K562 (cell line): ENCODE measurements at regions not wholly inside any gene's neighbourhood (a gene's known extent, or its start where the extent isn't known, plus 50 kb on each side); places are given as distances from the start of the nearest gene placed in this dataset.

ENCODE experiments used
- ATAC-seq: fragments of 200-7000 bp; cut with Tn5 transposase; 3 replicates; pipeline ENCODE4 v1.9.1; 2020; ENCODE audit warnings: moderate library complexity
- BruUV-seq: library from RNA; stranded (reverse); fragments of 400-500 nt; replicated peaks from 2 replicates; lab custom pipeline; 2021; lab: Mats Ljungman, UMichigan
- CTCF ChIA-PET: fragments of 300-600 bp; formaldehyde crosslinking; extraction: SDS; loops from one replicate; lab custom pipeline; 2021; ENCODE audit warnings: low intra/inter-chr PET ratio; lab: Yijun Ruan, JAX
- POLR2A ChIA-PET: fragments of 300-600, 350-650 bp; sonication (Branson Sonifier 250); formaldehyde crosslinking; extraction: SDS; loops from one replicate; lab custom pipeline; 2021; ENCODE audit warnings: antibody characterized with exemption, inconsistent platforms; lab: Yijun Ruan, JAX
- DNase-seq, 4 experiments: peaks; one replicate each; pipeline versions ENCODE4 v3.0.0 to v3.0.0-alpha.2; 2011 to 2018; ENCODE audit warnings: low spot score in 3 of 4, mixed read lengths in 3 of 4; ENCODE audit errors: extremely low read depth in 1 of 4
- FAIRE-seq: peaks from 2 replicates; lab custom pipeline; 2011; peaks lifted over from hg19 to GRCh38; lab: Jason Lieb, UNC
- H2AFZ ChIP-seq: 2 replicates; pipeline ENCODE4 v1.6.0; 2011; ENCODE audit warnings: low read depth, low read length, control low read depth, inconsistent platforms
- H3K27ac ChIP-seq: fragments of 200-600 bp; 3 replicates; pipeline ENCODE4 v1.8.0; 2011; ENCODE audit warnings: low read depth, mild to moderate bottlenecking, control low read depth, inconsistent platforms, low read length, moderate library complexity, mixed read lengths; ENCODE audit errors: extremely low read depth
- H3K27me3 ChIP-seq, 2 experiments: fragments of 300-600 bp in 1 of 2; 2 replicates in 1 of 2; 3 replicates in 1 of 2; pipeline versions ENCODE4 v1.6.0 to v1.8.0; 2011; ENCODE audit warnings: inconsistent platforms in 2 of 2, low read length in 2 of 2, mild to moderate bottlenecking in 1 of 2, mixed read lengths in 1 of 2, moderate library complexity in 1 of 2; ENCODE audit not compliant: control insufficient read depth in 2 of 2, insufficient read depth in 2 of 2
- H3K36me3 ChIP-seq: fragments of 300-600 bp; 3 replicates; pipeline ENCODE4 v1.8.0; 2011; ENCODE audit warnings: mild to moderate bottlenecking, low read length, inconsistent platforms; ENCODE audit not compliant: control insufficient read depth, insufficient read depth
- H3K4me1 ChIP-seq, 2 experiments: fragments of 200-600 bp in 1 of 2; replicated peaks in 1 of 2; 2 replicates in 1 of 2; 3 replicates in 1 of 2; pipeline versions ENCODE4 v1.5.1 to v1.8.0; 2011; ENCODE audit warnings: inconsistent platforms in 2 of 2, low read length in 2 of 2, mild to moderate bottlenecking in 1 of 2, mixed read lengths in 1 of 2, moderate library complexity in 1 of 2; ENCODE audit not compliant: control insufficient read depth in 2 of 2, insufficient read depth in 2 of 2
- H3K4me2 ChIP-seq: 2 replicates; pipeline ENCODE4 v1.6.1; 2011; ENCODE audit warnings: low read length, control low read depth, inconsistent platforms, mixed read lengths; ENCODE audit not compliant: insufficient read depth
- H3K4me3 ChIP-seq: fragments of 200-600 bp; sonication (generic), shearing (Covaris generic); 2 replicates; pipeline ENCODE4 v1.5.1; 2016; ENCODE audit warnings: control low read depth, inconsistent platforms
- H3K79me2 ChIP-seq: fragments of 200-600 bp; 3 replicates; pipeline ENCODE4 v1.8.0; 2011; ENCODE audit warnings: low read length, inconsistent platforms; ENCODE audit not compliant: control insufficient read depth, insufficient read depth
- H3K9ac ChIP-seq, 2 experiments: 2 replicates each; pipeline versions ENCODE4 v1.6.0 to v1.6.1; 2011; ENCODE audit warnings: low read depth in 2 of 2, low read length in 2 of 2, control low read depth in 1 of 2, inconsistent platforms in 1 of 2, mild to moderate bottlenecking in 1 of 2, mixed read lengths in 1 of 2; ENCODE audit not compliant: insufficient read depth in 1 of 2
- H3K9me1 ChIP-seq: one replicate; pipeline ENCODE4 v1.6.0; 2011; ENCODE audit warnings: inconsistent platforms, mild to moderate bottlenecking, low read length, moderate library complexity; ENCODE audit not compliant: control insufficient read depth, insufficient read depth
- H3K9me3 ChIP-seq: replicated peaks from 2 replicates; pipeline ENCODE4 v1.5.1; 2011; ENCODE audit warnings: low read depth, low read length, inconsistent platforms; ENCODE audit not compliant: control insufficient read depth, insufficient read depth
- H4K20me1 ChIP-seq: replicated peaks from 2 replicates; pipeline ENCODE4 v1.6.1; 2011; ENCODE audit warnings: low read length, inconsistent platforms, mixed read lengths; ENCODE audit not compliant: control insufficient read depth, insufficient read depth
- EZH2 ChIP-seq: IDR thresholded peaks from 2 replicates; pipeline ENCODE4 v1.6.1; 2012; ENCODE audit warnings: low read depth, mild to moderate bottlenecking, inconsistent platforms, low read length, borderline replicate concordance
- GABPB2 ChIP-seq: fragments of 250-450 bp; sonication (Bioruptor Pico); conservative IDR thresholded peaks from 2 replicates; pipeline ENCODE4 v1.5.1; 2021; ENCODE audit warnings: mild to moderate bottlenecking
- RBBP5 ChIP-seq: fragments of 200-600 bp; sonication (generic); IDR thresholded peaks from 2 replicates; pipeline ENCODE4 v1.6.1; 2012; ENCODE audit warnings: borderline replicate concordance, mild to moderate bottlenecking, low read length, control low read depth, inconsistent platforms; ENCODE audit not compliant: insufficient read depth, poor library complexity, severe bottlenecking
- WGBS: fragments of 100-300 bp; shearing (Covaris generic); methylation state at CpG from one replicate; pipeline ENCODE4 v1.1.6; 2016; ENCODE audit warnings: low coverage, mixed read lengths; ENCODE audit not compliant: insufficient coverage; ENCODE audit errors: missing lambda C conversion rate; 5-methylcytosine and 5-hydroxymethylcytosine counted together
- in situ Hi-C: fragments of 300-500 bp; cut with MboI; formaldehyde crosslinking; loops from 4 replicates; pipeline ENCODE4 v1.15.0; 2018; ENCODE audit warnings: inconsistent platforms, mixed read lengths
- intact Hi-C: fragments of 100-400 bp; cut with micrococcal nuclease; formaldehyde crosslinking; loops from 2 replicates; pipeline ENCODE4 v1.14.2; 2022
- TF ChIP-seq, protein P1 (sequence below): fragments of 450-650 bp; IDR thresholded peaks from 2 replicates; pipeline ENCODE4 v1.6.1; 2014; ENCODE audit warnings: low read depth, mild to moderate bottlenecking, moderate library complexity, borderline replicate concordance
- TF ChIP-seq, protein P2 (sequence below), 2 experiments: fragments of 450-650 bp; IDR thresholded peaks; 2 replicates each; pipeline ENCODE4 v1.6.1; 2016

DNA sequence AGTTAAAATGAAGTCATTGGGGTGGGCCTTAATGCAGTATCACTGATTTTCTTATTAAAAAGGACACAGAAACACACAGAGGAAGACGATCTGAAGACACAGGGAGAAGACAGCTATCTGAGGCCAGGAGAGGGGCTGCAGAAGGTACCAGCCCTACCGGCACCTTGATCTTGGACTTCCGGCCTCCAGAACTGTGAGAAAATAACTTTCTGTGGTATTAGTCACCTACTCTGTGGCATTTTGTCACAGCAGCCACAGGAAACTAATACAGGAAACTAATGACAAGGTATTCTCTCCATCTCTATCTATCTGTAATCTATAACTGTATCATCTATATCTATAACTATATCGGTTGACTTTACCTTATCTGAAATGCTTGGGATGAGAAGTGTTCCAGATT, 1149.5 kb downstream of the BCL11B start:
- Histone ChIP-seq H3K4me3 (no peak overlapping the region), H2AFZ (no peak overlapping the region), H3K9ac (no peak overlapping the region), H3K4me2 (no peak overlapping the region), H3K27ac (no peak overlapping the region), H3K36me3 (no peaks in the 10 kb centered on the region), H3K27me3 (no peaks in the 10 kb centered on the region), H3K9me1 (no peaks in the 10 kb centered on the region), H3K9me3 (no peaks in the 10 kb centered on the region), H3K4me1 (no peaks in the 10 kb centered on the region), H3K79me2 (no peaks in the 10 kb centered on the region), H4K20me1 (no peaks in the 10 kb centered on the region)
- in situ Hi-C loops (no loop called here), intact Hi-C loops (no loop called here)
- 0% methylated on average over 3 of the region's 4 CpGs for WGBS
- ChIA-PET POLR2A (no interaction called here), CTCF (no interaction called here)
- FAIRE-seq (no peak), ATAC-seq (no peak), DNase-seq (no peak)
- no TSS peak for BruUV-seq
- no peak for TF ChIP-seq GABPB2 (CRISPR knock-in tag)
- TF ChIP-seq, protein P1, sequence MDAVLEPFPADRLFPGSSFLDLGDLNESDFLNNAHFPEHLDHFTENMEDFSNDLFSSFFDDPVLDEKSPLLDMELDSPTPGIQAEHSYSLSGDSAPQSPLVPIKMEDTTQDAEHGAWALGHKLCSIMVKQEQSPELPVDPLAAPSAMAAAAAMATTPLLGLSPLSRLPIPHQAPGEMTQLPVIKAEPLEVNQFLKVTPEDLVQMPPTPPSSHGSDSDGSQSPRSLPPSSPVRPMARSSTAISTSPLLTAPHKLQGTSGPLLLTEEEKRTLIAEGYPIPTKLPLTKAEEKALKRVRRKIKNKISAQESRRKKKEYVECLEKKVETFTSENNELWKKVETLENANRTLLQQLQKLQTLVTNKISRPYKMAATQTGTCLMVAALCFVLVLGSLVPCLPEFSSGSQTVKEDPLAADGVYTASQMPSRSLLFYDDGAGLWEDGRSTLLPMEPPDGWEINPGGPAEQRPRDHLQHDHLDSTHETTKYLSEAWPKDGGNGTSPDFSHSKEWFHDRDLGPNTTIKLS, result no peak
- no peak for TF ChIP-seq RBBP5
- no peak for TF ChIP-seq EZH2

DNA sequence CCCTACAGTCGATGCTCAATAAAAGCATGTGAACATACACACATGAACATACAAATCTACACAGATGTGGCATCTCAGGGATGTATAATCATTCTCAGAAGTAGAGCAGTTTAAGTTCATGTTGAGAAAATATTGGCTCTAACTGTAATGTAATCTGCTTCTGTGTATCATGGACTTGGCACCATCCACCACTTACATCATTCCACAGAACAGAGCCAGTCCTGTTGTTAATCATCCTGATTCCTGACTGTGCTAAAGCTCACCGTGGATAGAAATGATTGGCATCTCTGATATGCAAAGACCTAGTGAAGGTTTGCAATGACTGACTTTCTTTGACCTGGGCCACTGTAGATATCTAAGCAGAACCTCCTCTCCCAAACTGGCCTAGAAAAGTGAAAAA, 1141.3 kb downstream of the BCL11B start:
- CTCF ChIA-PET, result no interaction called here

More for the DNA sequence above, 1141.3 kb downstream of the BCL11B start:
- TF ChIP-seq, protein P2, sequence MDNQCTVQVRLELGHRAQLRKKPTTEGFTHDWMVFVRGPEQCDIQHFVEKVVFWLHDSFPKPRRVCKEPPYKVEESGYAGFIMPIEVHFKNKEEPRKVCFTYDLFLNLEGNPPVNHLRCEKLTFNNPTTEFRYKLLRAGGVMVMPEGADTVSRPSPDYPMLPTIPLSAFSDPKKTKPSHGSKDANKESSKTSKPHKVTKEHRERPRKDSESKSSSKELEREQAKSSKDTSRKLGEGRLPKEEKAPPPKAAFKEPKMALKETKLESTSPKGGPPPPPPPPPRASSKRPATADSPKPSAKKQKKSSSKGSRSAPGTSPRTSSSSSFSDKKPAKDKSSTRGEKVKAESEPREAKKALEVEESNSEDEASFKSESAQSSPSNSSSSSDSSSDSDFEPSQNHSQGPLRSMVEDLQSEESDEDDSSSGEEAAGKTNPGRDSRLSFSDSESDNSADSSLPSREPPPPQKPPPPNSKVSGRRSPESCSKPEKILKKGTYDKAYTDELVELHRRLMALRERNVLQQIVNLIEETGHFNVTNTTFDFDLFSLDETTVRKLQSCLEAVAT (IDR thresholded peaks at IDR 0.05), result no peak
- TF ChIP-seq, all 486 proteins: peak for 0
- Histone ChIP-seq H3K27ac (no peak overlapping the region), H3K27me3 (no peaks in the 10 kb centered on the region), H3K4me3 (no peak overlapping the region), H3K4me1 (no peaks in the 10 kb centered on the region), H3K4me2 (no peak overlapping the region), H2AFZ (no peak overlapping the region), H3K79me2 (no peaks in the 10 kb centered on the region), H3K9ac (no peak overlapping the region), H3K9me1 (no peaks in the 10 kb centered on the region), H3K9me3 (no peaks in the 10 kb centered on the region), H4K20me1 (no peaks in the 10 kb centered on the region), H3K36me3 (no peaks in the 10 kb centered on the region)
- no TSS peak for BruUV-seq
- FAIRE-seq, result no peak
- POLR2A ChIA-PET, result no interaction called here
- 0% methylated on average over 2 of the region's 2 CpGs for WGBS
- in situ Hi-C loops, result no loop called here
- ATAC-seq, result no peak
- intact Hi-C loops, result no loop called here
- DNase-seq, result no peak
